Activated CD8-positive, alpha-beta memory T cell treated with anti-CD3 and anti-CD28 coated beads, Interleukin-2, amount 50 U/mL, for 1 hour (primary cell): ENCODE measurements at regions not wholly inside any gene's neighbourhood (a gene's known extent, or its start where the extent isn't known, plus 50 kb on each side); places are given as distances from the start of the nearest gene placed in this dataset.

ENCODE experiments used
- DNase-seq: peaks from one replicate; pipeline ENCODE4 v3.0.0-alpha.2; 2020; ENCODE audit errors: extremely low read depth

DNA sequence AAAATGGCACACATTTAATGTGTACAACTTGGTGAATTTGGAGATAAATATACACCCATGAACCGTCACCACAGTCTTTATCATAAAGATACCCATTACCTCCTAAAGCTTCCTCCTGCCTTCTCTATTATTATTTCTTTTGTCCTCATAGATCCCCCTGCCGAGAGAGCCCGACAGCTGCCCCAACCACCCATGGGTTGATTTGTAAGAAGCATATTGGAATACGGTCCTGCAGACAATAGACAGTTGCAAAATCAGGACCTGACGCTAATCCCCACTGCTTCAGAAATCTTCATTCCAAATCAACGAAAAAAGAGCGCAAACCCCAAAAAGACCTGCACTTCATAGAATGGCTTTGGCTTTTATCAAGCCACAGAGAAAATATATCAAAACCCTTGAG lies 697.5 kb downstream of the SEMA5A start:
- no peak for DNase-seq

DNA sequence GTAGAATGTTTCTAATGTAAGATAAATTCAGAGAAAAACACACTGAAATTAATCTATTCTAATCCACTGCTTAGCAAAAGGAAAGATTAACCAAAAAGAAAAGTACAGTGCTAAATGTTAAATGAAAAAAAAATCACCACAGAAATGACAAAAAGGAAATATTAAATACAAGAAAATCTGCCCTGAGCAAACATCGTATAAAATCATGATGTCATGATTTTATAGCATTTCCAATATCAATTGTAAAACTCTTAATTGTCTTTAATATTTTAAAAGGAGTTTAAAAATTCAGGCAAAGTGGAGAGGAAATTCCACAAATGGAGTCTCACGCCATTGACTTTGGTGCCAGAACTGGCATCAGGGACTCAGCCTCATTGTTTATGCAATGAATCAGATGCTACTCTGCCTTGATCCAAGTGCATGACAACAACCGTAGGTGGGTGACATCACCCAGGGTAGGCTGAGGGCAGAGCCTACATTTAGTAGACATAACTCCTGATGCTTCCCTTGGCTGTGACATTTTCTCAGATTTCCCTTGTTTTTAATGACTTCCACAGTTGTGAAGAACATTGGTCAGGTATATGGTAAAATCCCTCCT lies 696.8 kb downstream of the SEMA5A start:
- DNase-seq: no peak

DNA sequence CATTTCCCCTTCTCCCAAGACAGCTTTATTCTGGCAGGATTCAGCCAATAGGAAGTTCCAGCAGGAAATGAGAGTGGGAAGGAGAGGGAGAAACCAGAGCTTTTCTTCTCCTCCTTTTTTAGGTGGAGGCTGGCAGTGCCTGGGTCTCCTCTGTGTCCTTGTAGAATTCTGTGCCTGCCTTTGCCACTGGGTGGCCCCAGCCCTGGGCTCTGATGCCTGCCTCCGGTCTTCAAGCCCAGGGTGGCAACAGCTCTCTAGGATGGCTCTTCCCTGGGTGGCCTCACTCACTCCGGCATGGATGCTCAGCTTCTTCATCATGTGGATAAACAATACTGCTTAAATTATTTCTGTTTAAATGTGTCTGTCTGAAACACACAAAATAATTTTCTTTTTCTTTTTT lies 694.8 kb downstream of the SEMA5A start:
- no peak for DNase-seq

DNA sequence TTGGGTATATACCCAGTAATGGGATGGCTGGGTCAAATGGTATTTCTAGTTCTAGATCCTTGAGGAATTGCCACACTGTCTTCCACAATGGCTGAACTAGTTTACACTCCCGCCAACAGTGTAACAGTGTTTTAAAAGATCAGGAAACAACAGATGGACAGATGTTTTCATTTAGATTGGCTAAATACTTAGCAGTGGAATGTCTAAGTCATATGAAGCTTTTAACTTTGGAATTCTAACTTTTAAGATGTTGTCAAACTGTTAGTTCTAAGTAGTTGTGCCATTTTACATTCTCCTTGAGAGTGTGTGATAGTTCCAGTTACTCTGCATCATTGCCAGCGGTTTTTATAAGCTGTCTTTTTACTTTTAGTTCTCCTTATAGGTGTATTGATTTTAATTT lies 688.8 kb downstream of the SEMA5A start:
- DNase-seq: no peak

DNA sequence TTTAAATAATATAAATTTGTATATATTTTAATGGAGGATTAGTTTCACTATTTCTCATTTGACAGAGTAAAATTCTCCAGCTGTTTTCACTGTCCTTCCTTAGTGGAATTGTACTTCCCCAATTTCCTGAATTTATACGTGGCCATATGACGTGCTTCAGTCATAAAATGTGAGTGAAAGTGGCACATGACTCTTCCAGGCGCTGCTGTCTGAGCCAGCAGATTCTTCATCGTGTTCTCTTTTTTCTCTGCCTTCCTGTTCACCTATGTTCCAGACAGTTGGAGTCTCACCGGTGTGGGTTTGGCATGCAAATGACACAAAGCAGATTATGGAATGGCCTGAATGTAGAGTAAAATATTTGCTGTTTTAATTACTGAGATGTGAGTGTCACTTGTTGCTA lies 684.1 kb downstream of the SEMA5A start:
- DNase-seq: no peak

DNA sequence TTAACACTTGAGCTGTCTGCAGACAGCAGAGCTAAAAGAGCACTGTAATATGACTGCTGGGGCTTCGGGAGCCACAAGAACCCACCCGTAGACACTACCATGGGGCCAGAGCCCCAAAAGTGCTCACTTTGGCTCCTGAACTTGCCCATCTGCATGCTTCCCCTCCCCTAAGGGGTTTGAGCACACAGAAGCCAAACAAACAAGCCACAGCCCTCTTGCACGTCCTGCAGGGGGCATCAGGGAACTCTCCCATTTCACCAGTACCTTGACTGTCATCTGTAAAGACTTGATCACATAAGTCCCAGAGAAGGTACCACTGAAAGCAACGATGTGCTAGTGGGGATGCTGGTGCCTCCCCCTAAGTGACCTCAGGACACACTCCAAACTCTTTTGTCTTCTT lies 681.8 kb downstream of the SEMA5A start:
- DNase-seq: no peak

DNA sequence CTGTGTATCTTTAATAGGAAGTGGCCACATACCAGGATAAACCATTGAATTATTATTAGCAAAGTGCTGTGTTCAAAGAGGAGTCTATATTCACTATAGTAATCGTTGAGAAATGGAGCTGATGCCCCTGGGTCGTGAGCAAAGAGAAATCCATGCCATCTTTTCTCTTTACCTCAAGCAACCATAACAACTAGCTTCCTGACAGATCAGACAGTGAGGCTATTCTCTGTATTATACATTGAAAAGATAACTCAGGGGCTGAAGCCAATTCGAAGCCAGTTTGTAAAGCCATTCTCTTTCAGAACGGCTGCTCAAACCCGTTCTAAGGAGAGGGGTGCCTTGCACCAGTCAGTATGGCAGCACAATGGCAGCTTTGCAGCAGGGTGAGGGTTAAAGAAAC lies 680.6 kb downstream of the SEMA5A start:
- DNase-seq: no peak

DNA sequence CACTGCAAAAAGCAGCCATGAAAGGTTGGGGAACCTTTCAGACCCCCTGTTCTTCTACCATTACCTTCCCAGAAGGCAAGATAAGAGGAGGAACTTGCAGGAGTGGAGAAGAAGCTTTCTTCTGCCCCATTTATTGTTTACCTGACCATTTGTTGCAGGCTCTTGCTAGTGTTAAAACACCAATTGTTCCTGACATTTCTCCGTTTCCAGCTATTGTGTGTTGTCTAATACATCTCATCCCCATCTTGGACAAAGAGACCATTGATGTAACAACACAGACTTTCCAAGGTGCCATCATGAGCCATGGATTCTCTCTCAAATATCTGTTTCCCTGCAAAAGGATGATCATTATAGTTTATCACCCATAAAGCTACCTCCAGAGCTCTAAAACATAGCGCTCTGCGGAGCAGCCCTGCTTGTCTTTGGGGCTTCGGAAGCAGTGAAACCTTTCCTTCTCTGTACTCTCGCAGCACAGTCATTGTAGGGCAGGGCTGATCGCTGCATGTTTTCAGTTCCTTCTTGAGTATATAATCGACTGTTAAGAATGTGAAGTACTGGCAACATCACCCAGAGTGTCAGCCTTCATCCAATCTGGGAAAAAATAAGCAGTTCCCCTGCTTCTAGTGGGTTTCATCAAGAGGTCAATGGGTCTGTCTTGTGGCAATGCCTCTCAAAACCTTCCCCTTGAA lies 680.0 kb downstream of the SEMA5A start:
- DNase-seq: no peak

DNA sequence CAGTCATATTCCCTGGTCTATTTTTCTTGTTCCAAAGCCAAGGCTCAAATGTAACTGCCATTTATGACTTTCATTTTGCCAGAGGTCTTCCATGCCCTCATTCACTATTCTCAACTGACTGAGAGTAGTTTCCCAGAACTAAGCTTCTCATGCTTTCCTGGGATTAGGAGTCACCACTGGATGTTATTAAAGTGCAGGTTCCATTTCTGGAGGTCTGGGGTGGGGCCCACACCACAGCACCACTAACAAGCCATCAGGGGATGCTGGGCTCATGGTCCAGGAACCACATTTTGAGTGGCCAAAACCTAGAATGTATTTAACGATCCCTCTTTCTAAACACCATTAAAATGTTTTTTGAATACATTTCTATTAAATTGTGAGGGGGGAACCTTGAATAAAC lies 677.6 kb downstream of the SEMA5A start:
- DNase-seq: no peak

DNA sequence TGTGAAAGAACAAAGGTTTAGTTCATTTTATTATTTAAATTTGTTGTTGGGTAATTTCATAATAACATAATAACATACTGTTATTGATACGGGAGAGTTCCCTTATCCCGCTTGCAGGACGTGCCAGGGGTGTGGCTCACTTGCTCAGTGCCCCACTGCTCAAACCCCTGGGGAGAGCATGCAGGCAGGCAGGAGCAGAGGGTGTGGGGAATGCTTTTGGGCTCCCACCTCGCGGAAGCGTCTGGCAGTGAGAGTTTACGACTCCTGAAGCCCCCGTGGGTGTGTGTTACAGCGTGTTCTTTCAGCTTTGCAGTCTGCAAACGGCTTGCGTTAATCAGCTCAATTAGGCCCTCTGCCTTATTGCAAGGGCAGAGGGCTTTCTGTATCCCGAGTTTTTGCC lies 675.9 kb downstream of the SEMA5A start:
- no peak for DNase-seq

DNA sequence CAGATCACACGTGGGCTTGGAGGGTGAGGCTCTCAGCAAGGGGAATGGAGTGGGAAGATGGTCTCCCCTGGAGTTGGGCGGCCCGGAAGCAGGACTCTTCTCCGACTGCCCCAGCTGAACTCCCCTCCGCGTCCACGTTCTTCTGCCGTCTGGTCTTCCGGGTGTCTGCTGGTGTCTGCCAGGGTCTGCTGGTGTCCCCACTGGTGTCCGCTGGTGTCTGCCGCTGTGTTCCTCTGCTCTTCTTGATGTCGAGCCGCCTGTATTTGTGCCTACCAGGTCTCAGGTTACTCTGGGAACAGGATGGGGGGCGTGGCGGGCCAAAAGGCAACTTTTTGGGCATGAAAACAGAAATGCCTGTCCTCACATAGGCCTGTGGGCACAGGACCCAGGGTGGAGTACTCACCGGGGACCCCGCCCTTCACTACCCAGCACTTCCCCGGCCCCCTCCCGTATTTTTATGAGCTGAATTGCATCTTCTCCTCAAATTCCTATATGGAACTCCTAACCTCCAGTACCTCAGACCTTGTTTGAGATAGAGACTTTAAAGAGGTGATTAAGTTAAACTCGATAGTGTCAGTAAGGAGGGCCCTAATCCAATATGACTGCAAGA lies 675.4 kb downstream of the SEMA5A start:
- DNase-seq: no peak

DNA sequence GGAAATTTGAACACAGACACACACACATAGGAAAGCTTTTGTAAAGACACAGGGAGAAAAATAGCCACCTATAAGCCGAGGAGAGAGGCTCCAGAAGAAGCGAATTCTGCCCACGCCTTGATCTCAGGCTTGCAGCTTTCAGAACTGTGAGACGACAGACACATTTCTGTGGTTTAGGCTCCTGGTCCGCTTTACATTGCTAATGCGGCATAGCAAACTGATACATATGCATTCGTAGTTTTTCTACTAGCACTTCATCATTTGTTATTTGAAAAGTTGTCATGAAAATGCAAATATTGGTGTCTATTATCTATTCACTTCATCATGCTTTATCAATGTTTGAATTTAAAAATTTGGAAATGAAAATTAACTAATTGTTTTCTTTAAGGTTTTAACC lies 674.9 kb downstream of the SEMA5A start:
- no peak for DNase-seq

DNA sequence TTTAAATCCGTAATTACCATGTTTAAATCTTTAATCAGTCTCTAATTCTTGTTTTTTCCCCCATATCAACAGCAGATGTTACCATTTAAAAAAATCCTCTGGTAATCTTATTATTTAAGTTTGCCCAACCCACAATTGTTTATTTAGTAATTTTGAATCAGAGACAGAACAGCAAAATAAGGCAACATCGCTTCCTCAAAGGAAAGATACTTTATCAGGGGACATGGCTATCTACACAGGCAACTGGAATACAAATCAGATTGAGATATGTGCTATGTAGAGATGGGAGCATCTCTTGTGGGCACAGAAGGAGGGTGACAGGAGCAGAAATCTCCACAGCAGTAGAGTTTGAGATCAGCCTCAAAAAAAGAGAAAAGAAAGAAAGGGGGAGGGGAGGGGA lies 674.4 kb downstream of the SEMA5A start:
- DNase-seq: no peak

DNA sequence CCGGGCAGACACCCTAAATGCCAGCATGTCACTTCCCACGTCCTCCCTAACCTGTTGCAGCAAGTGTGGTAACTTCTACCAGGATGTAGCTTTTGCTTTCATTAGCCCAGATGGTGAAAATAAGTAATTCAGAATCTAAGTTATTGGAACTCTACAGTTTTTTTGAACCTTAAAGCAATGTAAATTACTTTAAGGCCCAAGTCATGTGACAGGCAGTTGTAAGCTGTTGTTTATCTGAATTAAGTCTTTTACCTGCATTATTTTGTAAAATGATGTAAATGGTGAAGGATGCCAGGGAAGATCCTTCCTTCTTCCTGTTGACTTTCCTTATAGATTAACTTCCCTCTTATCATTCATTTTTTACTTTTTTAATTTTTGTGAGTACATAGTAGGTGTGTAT lies 670.2 kb downstream of the SEMA5A start:
- DNase-seq: no peak

DNA sequence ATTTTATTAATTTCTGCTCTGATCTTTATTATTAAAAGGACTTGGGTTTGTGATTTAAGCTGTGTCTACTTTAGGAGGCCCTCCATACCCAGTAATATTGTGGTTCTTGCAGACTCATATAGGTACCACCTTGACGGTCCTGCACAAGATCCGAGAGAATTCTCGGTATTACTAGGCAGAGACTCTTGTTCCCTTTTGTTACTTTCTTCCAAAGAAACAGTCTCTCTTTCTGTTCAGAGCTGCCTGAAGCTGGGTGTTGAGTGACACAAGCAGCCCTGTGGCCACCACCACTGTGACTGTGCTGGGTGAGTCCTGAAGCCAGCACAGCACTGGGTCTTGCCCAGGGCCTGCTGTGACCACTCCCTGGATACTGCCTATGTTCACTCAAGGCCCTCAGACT lies 666.6 kb downstream of the SEMA5A start:
- DNase-seq: no peak

DNA sequence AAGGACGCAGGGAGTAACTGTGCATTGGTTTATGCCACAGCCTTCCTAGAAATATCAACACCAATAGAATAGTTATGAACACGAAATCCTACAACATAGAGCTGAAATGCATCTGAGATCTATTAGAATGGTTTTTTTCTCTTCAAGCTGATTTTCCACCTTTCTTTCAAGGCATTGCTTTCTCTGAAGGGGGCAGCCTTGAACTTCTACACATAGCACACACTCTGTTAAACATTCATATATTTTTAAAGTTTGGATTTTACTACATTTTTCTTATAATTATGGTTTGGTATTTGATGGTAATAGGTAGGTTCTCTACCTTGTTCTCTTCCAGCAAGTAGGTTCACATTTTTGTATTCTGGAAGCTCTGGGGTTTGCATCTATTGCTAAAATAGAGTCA lies 661.8 kb downstream of the SEMA5A start:
- DNase-seq: no peak

DNA sequence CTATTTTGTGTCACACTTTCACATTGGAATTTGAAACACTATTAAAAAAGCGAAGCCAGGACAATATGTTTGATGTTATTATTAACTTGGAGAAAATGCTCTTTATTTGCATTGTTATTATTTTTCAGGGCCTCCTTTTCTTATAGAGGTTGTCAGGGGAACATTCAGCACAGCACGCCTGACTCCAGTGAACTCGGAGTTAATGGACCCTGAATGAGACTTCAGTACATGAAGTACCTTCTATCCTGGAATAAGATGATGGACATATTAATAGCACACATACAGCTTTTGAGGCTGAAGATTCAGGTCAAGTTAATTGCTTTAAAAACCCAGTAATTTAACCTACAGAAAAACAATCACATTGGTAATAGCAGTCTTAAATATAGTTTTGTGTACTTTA lies 652.9 kb downstream of the SEMA5A start:
- no peak for DNase-seq

DNA sequence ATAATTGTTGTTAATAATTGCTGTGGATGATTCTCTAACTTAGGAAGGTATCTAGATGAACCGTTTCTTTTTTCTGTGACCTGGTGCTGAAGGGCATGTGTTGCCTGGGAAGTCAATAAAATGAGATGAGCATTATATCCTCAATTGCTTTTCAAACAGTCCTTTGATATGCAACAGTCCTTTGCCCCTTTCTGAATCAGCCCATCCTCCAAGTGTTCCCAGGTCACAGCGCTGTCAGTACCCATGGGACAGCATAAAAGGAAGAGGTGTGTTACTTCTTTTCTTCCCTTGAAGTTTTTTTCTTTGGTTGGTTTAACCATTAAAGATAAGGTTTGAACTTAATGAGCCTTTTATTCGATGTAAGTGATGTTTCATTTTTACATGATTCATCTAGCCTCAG lies 651.8 kb downstream of the SEMA5A start:
- no peak for DNase-seq

DNA sequence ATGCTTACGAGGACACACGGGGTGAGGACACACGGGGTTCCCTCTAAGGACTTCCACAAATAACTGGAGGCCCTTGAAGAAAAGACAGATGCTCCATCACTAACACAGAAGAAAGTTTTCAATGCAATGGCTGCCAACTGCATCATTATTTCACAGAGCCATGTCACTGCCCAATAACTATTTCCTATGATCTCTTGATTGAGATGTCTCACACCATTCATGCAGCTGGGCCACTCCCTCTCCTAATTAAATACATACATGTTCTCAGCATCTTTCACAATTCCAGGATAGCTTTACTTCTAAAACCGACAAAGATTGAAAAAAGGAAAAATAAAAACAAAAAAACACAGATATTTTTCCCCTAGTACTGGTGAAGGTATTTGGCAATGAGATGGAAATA lies 650.8 kb downstream of the SEMA5A start:
- DNase-seq: no peak

DNA sequence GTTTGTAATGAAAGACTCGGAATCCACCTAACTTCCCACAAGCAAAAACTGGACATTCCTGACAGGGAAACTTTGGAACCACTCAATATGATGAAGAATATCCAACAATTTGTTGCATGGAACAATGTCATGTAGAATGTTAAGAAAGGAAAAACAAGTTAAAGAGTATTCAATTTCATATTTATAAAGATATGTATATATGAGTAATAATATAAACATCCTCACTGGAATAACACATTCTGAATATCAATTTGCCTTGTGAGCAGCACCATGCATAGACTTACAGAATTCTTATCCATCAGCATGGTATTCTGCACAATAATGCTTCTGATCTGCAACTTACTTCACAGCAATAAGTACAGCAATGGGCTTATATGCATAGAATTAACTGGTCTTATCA lies 650.3 kb downstream of the SEMA5A start:
- DNase-seq: no peak

DNA sequence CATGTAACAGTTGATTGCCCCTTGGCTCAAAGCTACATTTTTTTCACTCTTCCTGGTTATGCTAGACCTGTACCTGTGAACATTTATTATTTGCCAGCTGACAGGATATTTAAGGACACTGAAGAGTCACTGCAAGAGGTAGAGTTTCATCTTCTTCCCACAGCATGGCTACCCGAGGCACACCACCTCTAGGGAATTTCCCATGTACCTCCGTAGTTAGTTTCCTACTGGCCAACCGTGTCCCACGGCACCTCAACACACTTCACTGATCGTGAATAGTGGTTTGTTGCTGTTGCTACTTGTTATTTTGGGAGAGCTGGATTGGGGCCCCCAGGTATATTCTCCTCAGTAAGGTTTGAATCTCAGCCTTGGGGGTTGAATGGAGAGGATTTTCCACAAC lies 648.6 kb downstream of the SEMA5A start:
- DNase-seq: no peak

DNA sequence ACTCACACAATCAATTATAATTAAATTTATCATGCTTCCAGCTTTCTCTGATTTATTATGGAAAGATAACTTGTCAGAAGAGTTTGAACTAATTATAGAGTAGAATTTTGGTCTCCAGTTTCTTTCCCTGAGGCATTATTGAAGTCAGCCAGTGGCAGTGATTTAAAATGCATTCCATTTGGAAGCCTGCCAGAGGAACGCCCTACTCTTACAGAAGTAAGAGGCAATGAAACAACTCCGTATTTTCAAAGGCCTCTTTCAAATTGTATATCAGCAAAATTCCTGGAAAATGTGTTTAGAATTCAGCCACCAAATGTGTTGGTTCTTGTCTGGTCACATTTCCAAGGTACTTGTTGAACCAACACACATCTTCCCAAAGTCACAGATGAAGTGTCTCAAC lies 640.9 kb downstream of the SEMA5A start:
- no peak for DNase-seq

DNA sequence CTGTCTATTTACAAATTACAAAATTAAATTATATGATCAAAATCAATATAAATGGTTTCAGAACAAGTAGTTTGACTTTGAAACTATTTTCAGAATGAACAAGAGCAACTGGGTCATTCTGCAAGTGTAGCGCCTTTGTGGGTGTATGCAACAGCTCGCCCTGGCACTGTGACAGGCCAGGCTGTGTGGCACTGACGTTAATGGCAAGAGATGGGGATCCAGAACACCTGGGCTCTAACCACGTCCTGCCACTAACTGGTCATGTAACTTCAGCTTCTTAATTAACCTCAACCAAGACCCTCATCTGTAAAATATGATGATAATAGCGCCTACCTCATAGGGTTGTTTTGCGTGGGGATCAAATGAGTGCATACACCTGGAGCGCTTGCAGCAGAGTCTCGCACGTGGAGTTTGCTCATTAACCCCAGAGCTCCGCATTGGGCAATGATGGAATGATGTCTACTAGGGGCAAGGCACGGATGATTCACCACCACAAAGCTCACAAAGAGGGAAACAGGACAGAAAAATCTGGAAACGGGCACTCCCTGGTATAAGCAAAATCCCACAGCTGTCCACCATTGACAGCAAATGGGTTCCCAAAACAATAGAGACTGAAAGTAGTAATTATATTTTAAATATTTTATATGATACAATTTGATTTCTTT lies 639.4 kb downstream of the SEMA5A start:
- no peak for DNase-seq
